ENCODE measurements at regions not wholly inside any gene's neighbourhood (a gene's known extent, or its start where the extent isn't known, plus 50 kb on each side); places are given as distances from the start of the nearest gene placed in this dataset.

DNA sequence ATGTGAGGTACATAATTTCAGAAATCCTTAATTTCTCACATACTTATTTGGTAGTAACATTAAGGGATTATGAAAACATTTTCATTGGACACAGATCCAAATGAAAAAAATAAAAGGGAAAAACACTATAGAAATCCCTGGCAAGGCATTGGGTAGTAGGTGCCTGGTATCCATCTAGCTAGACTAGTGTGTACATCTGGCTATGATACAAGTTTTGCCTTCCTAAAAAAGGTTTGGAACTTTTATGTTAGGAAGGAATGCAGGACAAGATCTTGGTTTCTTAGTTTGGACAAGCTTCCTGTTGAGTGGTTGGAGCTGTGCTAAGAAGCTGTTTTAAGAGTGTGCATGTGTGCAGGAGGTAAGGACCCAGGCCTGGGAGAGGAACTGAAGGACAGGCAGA, 252.3 kb upstream of the GLI3 start:
- Histone ChIP-seq H3K27ac (ENCODE audit: low read depth, low read length) (no peak overlapping the region), H3K4me3 (ENCODE audit: low read depth, low read length) (no peak overlapping the region), H3K27me3 (ENCODE audit: control insufficient read depth, insufficient read depth, low read length) (no peaks in the 10 kb centered on the region), H3K9me3 (ENCODE audit: control insufficient read depth, insufficient read depth, low read length) (no peaks in the 10 kb centered on the region)
- ChIA-PET POLR2A (no interaction called here), CTCF (interaction anchor here (1.8 kb wide), 1 partner anchor 510 kb away, joined by 5 read pairs; no protein-coding TSS in a partner anchor)
- DNase-seq (ENCODE audit: low read depth, low spot score) = no peak
- TF ChIP-seq, protein P1, sequence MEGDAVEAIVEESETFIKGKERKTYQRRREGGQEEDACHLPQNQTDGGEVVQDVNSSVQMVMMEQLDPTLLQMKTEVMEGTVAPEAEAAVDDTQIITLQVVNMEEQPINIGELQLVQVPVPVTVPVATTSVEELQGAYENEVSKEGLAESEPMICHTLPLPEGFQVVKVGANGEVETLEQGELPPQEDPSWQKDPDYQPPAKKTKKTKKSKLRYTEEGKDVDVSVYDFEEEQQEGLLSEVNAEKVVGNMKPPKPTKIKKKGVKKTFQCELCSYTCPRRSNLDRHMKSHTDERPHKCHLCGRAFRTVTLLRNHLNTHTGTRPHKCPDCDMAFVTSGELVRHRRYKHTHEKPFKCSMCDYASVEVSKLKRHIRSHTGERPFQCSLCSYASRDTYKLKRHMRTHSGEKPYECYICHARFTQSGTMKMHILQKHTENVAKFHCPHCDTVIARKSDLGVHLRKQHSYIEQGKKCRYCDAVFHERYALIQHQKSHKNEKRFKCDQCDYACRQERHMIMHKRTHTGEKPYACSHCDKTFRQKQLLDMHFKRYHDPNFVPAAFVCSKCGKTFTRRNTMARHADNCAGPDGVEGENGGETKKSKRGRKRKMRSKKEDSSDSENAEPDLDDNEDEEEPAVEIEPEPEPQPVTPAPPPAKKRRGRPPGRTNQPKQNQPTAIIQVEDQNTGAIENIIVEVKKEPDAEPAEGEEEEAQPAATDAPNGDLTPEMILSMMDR (IDR thresholded peaks at IDR 0.05; ENCODE audit: low read depth, low read length) = no peak

- Histone ChIP-seq H3K27me3 (ENCODE audit: control insufficient read depth, insufficient read depth, low read length) (no peaks in the 10 kb centered on the region), H3K4me3 (ENCODE audit: low read depth, low read length) (no peak overlapping the region), H3K9me3 (ENCODE audit: control insufficient read depth, insufficient read depth, low read length) (no peaks in the 10 kb centered on the region), H3K27ac (ENCODE audit: low read depth, low read length) (no peak overlapping the region)
- no peak for DNase-seq (ENCODE audit: low read depth, low spot score)
- ChIA-PET POLR2A (no interaction called here), CTCF (no interaction called here)
- TF ChIP-seq, protein P1 (IDR thresholded peaks at IDR 0.05; ENCODE audit: low read depth, low read length) = no peak
Observed at GRCh38 chr7:42485301-42485766, 248.3 kb upstream of the GLI3 start.

DNA sequence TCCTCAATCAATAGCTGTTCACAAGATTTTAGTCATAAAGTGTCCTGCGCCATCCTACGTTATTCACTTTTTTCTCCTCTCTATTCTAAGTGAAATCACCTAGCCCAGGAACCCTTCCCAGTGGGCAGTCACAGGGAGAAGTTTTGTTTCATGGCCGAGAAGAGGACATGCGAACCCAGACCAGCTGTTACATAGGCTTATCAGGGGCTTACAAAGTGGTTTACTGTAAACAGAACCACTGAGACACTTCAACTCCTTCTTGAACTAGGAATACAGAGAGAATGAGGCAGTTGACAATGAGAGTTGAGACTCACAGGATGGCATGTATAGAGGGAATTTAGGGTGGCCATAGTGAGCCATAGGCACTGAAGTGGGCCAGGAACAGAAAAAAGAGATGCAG, 246.9 kb upstream of the GLI3 start:
- no peaks in the 10 kb centered on the region for H3K27me3 ChIP-seq (ENCODE audit: control insufficient read depth, insufficient read depth, low read length)
- TF ChIP-seq, protein P1 (IDR thresholded peaks at IDR 0.05; ENCODE audit: low read depth, low read length) = no peak
- CTCF ChIA-PET = no interaction called here
- no peak overlapping the region for H3K4me3 ChIP-seq (ENCODE audit: low read depth, low read length)
- no peak overlapping the region for H3K27ac ChIP-seq (ENCODE audit: low read depth, low read length)
- H3K9me3 ChIP-seq (ENCODE audit: control insufficient read depth, insufficient read depth, low read length) = no peaks in the 10 kb centered on the region
- POLR2A ChIA-PET = no interaction called here
- DNase-seq (ENCODE audit: low read depth, low spot score) = no peak

- CTCF ChIA-PET = no interaction called here
- no peaks in the 10 kb centered on the region for H3K9me3 ChIP-seq (ENCODE audit: control insufficient read depth, insufficient read depth, low read length)
Observed at GRCh38 chr7:42479816-42480633, 243.0 kb upstream of the GLI3 start.

DNA sequence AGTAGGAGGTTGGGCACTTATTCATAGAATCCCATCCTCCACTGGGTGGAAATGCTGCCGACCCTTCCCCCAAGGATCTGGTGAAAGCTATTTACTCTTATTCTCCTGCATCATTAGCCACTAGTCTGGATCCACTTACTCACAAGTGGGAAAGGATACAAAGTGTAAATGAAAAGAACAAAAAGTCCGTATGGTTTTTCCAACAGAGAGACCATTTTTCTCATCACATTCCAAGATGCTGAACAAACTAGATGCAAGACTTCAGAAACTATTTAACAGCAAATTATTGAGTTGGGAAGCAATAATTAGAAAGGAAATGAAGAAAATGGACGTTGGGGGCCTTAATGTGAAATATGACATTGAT, 242.4 kb upstream of the GLI3 start:
- ChIA-PET CTCF (no interaction called here), POLR2A (no interaction called here)
- Histone ChIP-seq H3K9me3 (ENCODE audit: control insufficient read depth, insufficient read depth, low read length) (no peaks in the 10 kb centered on the region), H3K4me3 (ENCODE audit: low read depth, low read length) (no peak overlapping the region), H3K27me3 (ENCODE audit: control insufficient read depth, insufficient read depth, low read length) (peaks cover 3% of the 10 kb centered on the region), H3K27ac (ENCODE audit: low read depth, low read length) (no peak overlapping the region)
- TF ChIP-seq, protein P1 (IDR thresholded peaks at IDR 0.05; ENCODE audit: low read depth, low read length) = no peak
- no peak for DNase-seq (ENCODE audit: low read depth, low spot score)

More at GRCh38 chr7:42479816-42480633, 243.0 kb upstream of the GLI3 start:
- no peak for DNase-seq (ENCODE audit: low read depth, low spot score)
- Histone ChIP-seq H3K27ac (ENCODE audit: low read depth, low read length) (no peak overlapping the region), H3K4me3 (ENCODE audit: low read depth, low read length) (no peak overlapping the region), H3K27me3 (ENCODE audit: control insufficient read depth, insufficient read depth, low read length) (no peaks in the 10 kb centered on the region)
- POLR2A ChIA-PET = no interaction called here
- TF ChIP-seq, protein P1 (IDR thresholded peaks at IDR 0.05; ENCODE audit: low read depth, low read length) = no peak
